AG04450 (cell line): ENCODE measurements at regions not wholly inside any gene's neighbourhood (a gene's known extent, or its start where the extent isn't known, plus 50 kb on each side); places are given as distances from the start of the nearest gene placed in this dataset.

Experiments used
- CTCF ChIA-PET: fragments of 300-600, 350-600 bp; formaldehyde crosslinking; extraction: SDS; loops from one replicate; lab custom pipeline; 2022; ENCODE audit warnings: antibody characterized with exemption, inconsistent platforms; lab: Charles Lee
- POLR2A ChIA-PET: fragments of 350-600 bp; formaldehyde crosslinking; extraction: SDS; loops from one replicate; lab custom pipeline; 2021; ENCODE audit warnings: antibody characterized with exemption, inconsistent platforms; lab: Yijun Ruan, JAX
- DNase-seq: peaks from one replicate; pipeline ENCODE4 v3.0.0-alpha.2; 2011; ENCODE audit warnings: low read depth, low spot score
- H3K27ac ChIP-seq: one replicate; pipeline ENCODE4 v1.5.1; 2012; ENCODE audit warnings: low read depth, low read length, control low read depth
- H3K27me3 ChIP-seq: one replicate; pipeline ENCODE4 v1.6.0; 2012; ENCODE audit warnings: low read length; ENCODE audit not compliant: control insufficient read depth, insufficient read depth
- H3K4me3 ChIP-seq: 2 replicates; pipeline ENCODE4 v1.5.1; 2011; ENCODE audit warnings: mild to moderate bottlenecking, low read depth, low read length, control low read depth
- H3K9me3 ChIP-seq: 2 replicates; pipeline ENCODE4 v1.5.1; 2012; ENCODE audit warnings: low read length; ENCODE audit not compliant: control insufficient read depth, insufficient read depth
- TF ChIP-seq, protein P1 (sequence below): IDR thresholded peaks from 2 replicates; pipeline ENCODE4 v1.5.1; 2011; ENCODE audit warnings: low read depth, low read length, control low read depth, inconsistent platforms

GRCh38 chr10:125484035-125484732 lies 198.8 kb downstream of the TEX36 start:
- H3K9me3 ChIP-seq, result no peaks in the 10 kb centered on the region
- DNase-seq, result no peak
- no peaks in the 10 kb centered on the region for H3K27me3 ChIP-seq
- H3K27ac ChIP-seq, result no peak overlapping the region
- no peak overlapping the region for H3K4me3 ChIP-seq
- ChIA-PET CTCF (interaction anchor here (0.6 to 1.2 kb wide), 2 partner anchors 436 to 595 kb away, joined by 3 to 6 read pairs; no protein-coding TSS in a partner anchor), POLR2A (no interaction called here)
- TF ChIP-seq, protein P1, sequence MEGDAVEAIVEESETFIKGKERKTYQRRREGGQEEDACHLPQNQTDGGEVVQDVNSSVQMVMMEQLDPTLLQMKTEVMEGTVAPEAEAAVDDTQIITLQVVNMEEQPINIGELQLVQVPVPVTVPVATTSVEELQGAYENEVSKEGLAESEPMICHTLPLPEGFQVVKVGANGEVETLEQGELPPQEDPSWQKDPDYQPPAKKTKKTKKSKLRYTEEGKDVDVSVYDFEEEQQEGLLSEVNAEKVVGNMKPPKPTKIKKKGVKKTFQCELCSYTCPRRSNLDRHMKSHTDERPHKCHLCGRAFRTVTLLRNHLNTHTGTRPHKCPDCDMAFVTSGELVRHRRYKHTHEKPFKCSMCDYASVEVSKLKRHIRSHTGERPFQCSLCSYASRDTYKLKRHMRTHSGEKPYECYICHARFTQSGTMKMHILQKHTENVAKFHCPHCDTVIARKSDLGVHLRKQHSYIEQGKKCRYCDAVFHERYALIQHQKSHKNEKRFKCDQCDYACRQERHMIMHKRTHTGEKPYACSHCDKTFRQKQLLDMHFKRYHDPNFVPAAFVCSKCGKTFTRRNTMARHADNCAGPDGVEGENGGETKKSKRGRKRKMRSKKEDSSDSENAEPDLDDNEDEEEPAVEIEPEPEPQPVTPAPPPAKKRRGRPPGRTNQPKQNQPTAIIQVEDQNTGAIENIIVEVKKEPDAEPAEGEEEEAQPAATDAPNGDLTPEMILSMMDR, result no peak

DNA sequence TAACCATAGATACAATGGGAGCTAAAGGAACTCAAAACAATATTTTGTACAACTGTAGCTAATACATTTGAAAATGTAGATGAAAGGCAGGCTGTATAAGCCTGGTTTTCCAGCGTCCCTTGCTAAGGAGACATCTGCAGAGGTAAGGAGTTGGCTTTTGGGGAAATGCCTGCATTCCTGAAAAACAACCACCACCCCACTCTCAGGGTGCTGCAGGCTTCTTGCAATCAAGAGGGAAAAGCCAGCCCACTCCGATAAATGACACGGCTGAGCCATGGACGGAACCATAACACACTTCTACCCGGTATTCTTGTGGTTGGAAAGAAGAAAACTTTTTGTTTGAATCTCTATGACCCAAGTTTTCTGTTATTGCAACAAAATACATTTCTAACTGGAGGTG lies 200.3 kb downstream of the TEX36 start:
- Histone ChIP-seq H3K9me3 (no peaks in the 10 kb centered on the region), H3K27me3 (no peaks in the 10 kb centered on the region), H3K4me3 (no peak overlapping the region), H3K27ac (no peak overlapping the region)
- TF ChIP-seq, protein P1, result no peak
- DNase-seq, result no peak
- ChIA-PET POLR2A (no interaction called here), CTCF (no interaction called here)

GRCh38 chr10:125482108-125482507 lies 200.9 kb downstream of the TEX36 start:
- POLR2A ChIA-PET, result no interaction called here

GRCh38 chr10:125479059-125479458 lies 203.9 kb downstream of the TEX36 start:
- no peak for DNase-seq
- POLR2A ChIA-PET, result no interaction called here
- Histone ChIP-seq H3K9me3 (no peaks in the 10 kb centered on the region), H3K4me3 (no peak overlapping the region), H3K27me3 (no peaks in the 10 kb centered on the region), H3K27ac (no peak overlapping the region)
- CTCF ChIA-PET, result no interaction called here
- TF ChIP-seq, protein P1, result no peak

More at GRCh38 chr10:125482108-125482507, 200.9 kb downstream of the TEX36 start:
- Histone ChIP-seq H3K9me3 (no peaks in the 10 kb centered on the region), H3K27ac (no peak overlapping the region), H3K4me3 (no peak overlapping the region), H3K27me3 (no peaks in the 10 kb centered on the region)
- no peak for DNase-seq
- TF ChIP-seq, protein P1, result no peak
- CTCF ChIA-PET, result no interaction called here

DNA sequence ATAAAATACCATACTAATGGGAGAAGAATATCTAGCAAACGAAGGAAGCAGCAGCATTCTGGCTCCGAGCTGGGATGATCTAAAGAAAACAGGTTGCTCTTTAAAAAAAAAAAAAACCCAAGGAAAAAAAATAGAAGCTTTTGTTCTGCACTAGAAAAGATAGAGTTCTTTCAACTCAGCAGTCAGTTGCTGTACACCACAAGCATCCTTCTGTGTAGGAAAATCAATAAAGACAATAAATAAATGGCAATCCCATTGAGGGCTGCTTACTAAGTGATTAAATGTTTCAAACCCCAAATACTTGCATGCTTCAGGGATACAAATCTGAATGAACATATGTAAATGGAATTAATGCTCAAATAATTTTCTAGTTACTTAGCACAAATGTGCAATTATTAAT lies 207.1 kb downstream of the TEX36 start:
- TF ChIP-seq, protein P1, result no peak
- POLR2A ChIA-PET, result no interaction called here
- no peaks in the 10 kb centered on the region for H3K9me3 ChIP-seq
- H3K27me3 ChIP-seq, result no peaks in the 10 kb centered on the region
- CTCF ChIA-PET, result no interaction called here
- no peak overlapping the region for H3K27ac ChIP-seq
- H3K4me3 ChIP-seq, result no peak overlapping the region
- DNase-seq, result no peak
